Kidney (tissue), 13 donors: ENCODE measurements at regions not wholly inside any gene's neighbourhood (a gene's known extent, or its start where the extent isn't known, plus 50 kb on each side); places are given as distances from the start of the nearest gene placed in this dataset.

ENCODE experiments used
- DNase-seq, 5 donors: peaks; one replicate each; pipeline ENCODE4 v3.0.0-alpha.2; 2013 to 2020
- FAIRE-seq: peaks from 2 replicates; lab custom pipeline; 2012; peaks lifted over from hg19 to GRCh38; lab: Jason Lieb, UNC
- H3K27ac ChIP-seq, 2 donors: one replicate each; pipeline ENCODE4 v1.7.0; 2013; ENCODE audit warnings: low read depth in 2 of 2, low read length in 2 of 2, inconsistent platforms in 1 of 2
- H3K27me3 ChIP-seq: one replicate; pipeline ENCODE4 v1.7.1; 2013; ENCODE audit warnings: low read length, inconsistent platforms; ENCODE audit not compliant: control insufficient read depth, insufficient read depth
- H3K36me3 ChIP-seq, 3 donors: one replicate each; pipeline versions ENCODE4 v1.7.0 to v1.7.1; 2013; ENCODE audit warnings: low read length in 3 of 3, control low read depth in 1 of 3, inconsistent platforms in 1 of 3; ENCODE audit not compliant: insufficient read depth in 3 of 3, control insufficient read depth in 2 of 3
- H3K4me1 ChIP-seq, 3 donors: one replicate each; pipeline versions ENCODE4 v1.7.0 to v1.7.1; 2013; ENCODE audit warnings: low read length in 3 of 3, inconsistent platforms in 1 of 3, low read depth in 1 of 3; ENCODE audit not compliant: control insufficient read depth in 2 of 3, insufficient read depth in 2 of 3
- H3K4me3 ChIP-seq, 3 donors: one replicate each; pipeline versions ENCODE4 v1.7.0 to v1.8.1; 2013; ENCODE audit warnings: low read length in 3 of 3, control low read depth in 1 of 3, inconsistent platforms in 1 of 3
- H3K9ac ChIP-seq, 3 donors: one replicate each; pipeline versions ENCODE4 v1.7.0 to v1.7.1; 2013; ENCODE audit warnings: low read length in 3 of 3, control low read depth in 1 of 3, inconsistent platforms in 1 of 3
- H3K9me3 ChIP-seq, 3 donors: one replicate each; pipeline versions ENCODE4 v1.7.0 to v1.7.1; 2013; ENCODE audit warnings: low read length in 3 of 3, control low read depth in 1 of 3, inconsistent platforms in 1 of 3; ENCODE audit not compliant: control insufficient read depth in 2 of 3, insufficient read depth in 1 of 3
- CTCF ChIP-seq: IDR thresholded peaks from 3 replicates; pipeline ENCODE4 v1.5.1; 2012; ENCODE audit warnings: mild to moderate bottlenecking, moderate library complexity, borderline replicate concordance; ENCODE audit not compliant: insufficient read depth; ENCODE audit errors: extremely low read depth
- intact Hi-C: fragments of 100-400 bp; cut with DNase I; formaldehyde crosslinking; loops from one replicate; pipeline ENCODE4 v1.11.1; 2022
- donor health status: control.
- donor health status: control.
- donor health status: control.
- donor health status: control.
- donor health status: control.
- donor health status: DM: yes; HTN: yes; CAD: no.
- donor health status: Normal renal cell carcinoma (clear cell type).

- no peak overlapping the region for H3K9ac ChIP-seq
- no peak for FAIRE-seq
- no peaks in the 10 kb centered on the region for H3K9me3 ChIP-seq
- no peaks in the 10 kb centered on the region for H3K27me3 ChIP-seq
- intact Hi-C loops: no loop called here
- H3K27ac ChIP-seq: no peak overlapping the region
- no peaks in the 10 kb centered on the region for H3K4me1 ChIP-seq
- DNase-seq: peak in 4 of 5 donors; percentile 37 to 61 (median 43)
- no peak overlapping the region for H3K4me3 ChIP-seq
- peak; percentile 59 for TF ChIP-seq CTCF
- no peaks in the 10 kb centered on the region for H3K36me3 ChIP-seq
These were observed 93.8 kb upstream of the LY86 start for GRCh38 chr6:6494677-6495076.

GRCh38 chr6:6495851-6496250 is 92.7 kb upstream of the LY86 start:
- Histone ChIP-seq H3K36me3 (no peaks in the 10 kb centered on the region), H3K27ac (no peak overlapping the region), H3K9me3 (no peaks in the 10 kb centered on the region), H3K9ac (no peak overlapping the region), H3K4me1 (no peaks in the 10 kb centered on the region), H3K27me3 (no peaks in the 10 kb centered on the region), H3K4me3 (no peak overlapping the region)
- no peak for FAIRE-seq
- no peak for TF ChIP-seq CTCF
- no peak for DNase-seq
- intact Hi-C loops: no loop called here

- intact Hi-C loops: no loop called here
- Histone ChIP-seq H3K4me3 (no peak overlapping the region), H3K9ac (no peak overlapping the region), H3K27ac (no peak overlapping the region), H3K4me1 (no peaks in the 10 kb centered on the region), H3K9me3 (no peaks in the 10 kb centered on the region), H3K27me3 (no peaks in the 10 kb centered on the region), H3K36me3 (no peaks in the 10 kb centered on the region)
- no peak for TF ChIP-seq CTCF
- FAIRE-seq (no peak), DNase-seq (no peak)
These were observed 91.0 kb upstream of the LY86 start for GRCh38 chr6:6497541-6497940.

- Histone ChIP-seq H3K27me3 (no peaks in the 10 kb centered on the region), H3K4me1 (no peaks in the 10 kb centered on the region), H3K36me3 (no peaks in the 10 kb centered on the region), H3K9ac (no peak overlapping the region), H3K27ac (no peak overlapping the region), H3K4me3 (no peak overlapping the region), H3K9me3 (no peaks in the 10 kb centered on the region)
- intact Hi-C loops: no loop called here
- TF ChIP-seq CTCF: no peak
- FAIRE-seq: no peak
- DNase-seq: no peak
These were observed 90.5 kb upstream of the LY86 start for GRCh38 chr6:6497976-6498375.
